ENCODE measurements at regions not wholly inside any gene's neighbourhood (a gene's known extent, or its start where the extent isn't known, plus 50 kb on each side); places are given as distances from the start of the nearest gene placed in this dataset.
"Not testable (repeated sequence)": the region's sequence is repeated elsewhere in the genome, so short reads cannot be mapped to it uniquely, and the experiment has no call there.

- TF ChIP-seq, protein P1, sequence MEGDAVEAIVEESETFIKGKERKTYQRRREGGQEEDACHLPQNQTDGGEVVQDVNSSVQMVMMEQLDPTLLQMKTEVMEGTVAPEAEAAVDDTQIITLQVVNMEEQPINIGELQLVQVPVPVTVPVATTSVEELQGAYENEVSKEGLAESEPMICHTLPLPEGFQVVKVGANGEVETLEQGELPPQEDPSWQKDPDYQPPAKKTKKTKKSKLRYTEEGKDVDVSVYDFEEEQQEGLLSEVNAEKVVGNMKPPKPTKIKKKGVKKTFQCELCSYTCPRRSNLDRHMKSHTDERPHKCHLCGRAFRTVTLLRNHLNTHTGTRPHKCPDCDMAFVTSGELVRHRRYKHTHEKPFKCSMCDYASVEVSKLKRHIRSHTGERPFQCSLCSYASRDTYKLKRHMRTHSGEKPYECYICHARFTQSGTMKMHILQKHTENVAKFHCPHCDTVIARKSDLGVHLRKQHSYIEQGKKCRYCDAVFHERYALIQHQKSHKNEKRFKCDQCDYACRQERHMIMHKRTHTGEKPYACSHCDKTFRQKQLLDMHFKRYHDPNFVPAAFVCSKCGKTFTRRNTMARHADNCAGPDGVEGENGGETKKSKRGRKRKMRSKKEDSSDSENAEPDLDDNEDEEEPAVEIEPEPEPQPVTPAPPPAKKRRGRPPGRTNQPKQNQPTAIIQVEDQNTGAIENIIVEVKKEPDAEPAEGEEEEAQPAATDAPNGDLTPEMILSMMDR (conservative IDR thresholded peaks at IDR 0.05 in 1 of 2, IDR thresholded peaks at IDR 0.05 in 1 of 2; ENCODE audit: extremely low read depth in 1 of 2, insufficient read depth in 1 of 2, low read depth in 1 of 2, low read length in 2 of 2): not testable (repeated sequence)
- TF ChIP-seq EZH2 (IDR thresholded peaks at IDR 0.05; ENCODE audit: borderline replicate concordance, low read length): not testable (repeated sequence)
These were observed 74.2 kb upstream of the GNG12 start for GRCh38 chr1:67907467-67907866.

Measured in mammary epithelial cell (primary cell).